Breast epithelium (tissue), 4 donors: ENCODE measurements at regions not wholly inside any gene's neighbourhood (a gene's known extent, or its start where the extent isn't known, plus 50 kb on each side); places are given as distances from the start of the nearest gene placed in this dataset.
"Not testable (repeated sequence)": the region's sequence is repeated elsewhere in the genome, so short reads cannot be mapped to it uniquely, and the experiment has no call there.

ENCODE experiments used
- DNase-seq, 2 donors: peaks; one replicate each; pipeline ENCODE4 v3.0.0-alpha.2; 2019; ENCODE audit warnings: low spot score in 2 of 2
- H3K27ac ChIP-seq, 2 donors: fragments of 200-600 bp; sonication (generic) in 1 of 2; one replicate each; pipeline ENCODE4 v1.5.1; 2016 to 2019; ENCODE audit warnings: mild to moderate bottlenecking in 1 of 2
- H3K27me3 ChIP-seq, 2 donors: fragments of 200-600 bp; sonication (generic) in 1 of 2; one replicate each; pipeline versions ENCODE4 v1.5.1 to v1.6.0; 2017 to 2019; ENCODE audit warnings: control low read depth in 1 of 2, mild to moderate bottlenecking in 1 of 2
- H3K36me3 ChIP-seq: fragments of 200-600 bp; one replicate; pipeline ENCODE4 v1.5.1; 2019
- H3K4me1 ChIP-seq, 2 donors: fragments of 200-600 bp; sonication (generic); one replicate each; pipeline ENCODE4 v1.5.1; 2016 to 2019; ENCODE audit warnings: control low read depth in 1 of 2
- H3K4me3 ChIP-seq, 3 donors: fragments of 200-600 bp; sonication (generic); 1 replicate in 2 of 3; 2 replicates in 1 of 3; pipeline ENCODE4 v1.5.1; 2016 to 2019; ENCODE audit warnings: mild to moderate bottlenecking in 3 of 3, moderate library complexity in 2 of 3
- H3K9me3 ChIP-seq, 2 donors: fragments of 200-600 bp; sonication (generic) in 1 of 2; one replicate each; pipeline ENCODE4 v1.5.1; 2016 to 2019; ENCODE audit warnings: control low read depth in 1 of 2
- CTCF ChIP-seq, 3 donors: fragments of 450-650 bp; IDR thresholded peaks; one replicate each; pipeline ENCODE4 v1.5.1; 2016 to 2017; ENCODE audit warnings: antibody characterized with exemption in 3 of 3, mild to moderate bottlenecking in 3 of 3, moderate library complexity in 3 of 3
- POLR2A ChIP-seq: fragments of 450-650 bp; IDR thresholded peaks from one replicate; pipeline ENCODE4 v1.6.1; 2016; ENCODE audit warnings: antibody characterized with exemption, mild to moderate bottlenecking, moderate library complexity
- POLR2AphosphoS5 ChIP-seq, 3 donors: sonication (generic); formaldehyde crosslinking; IDR thresholded peaks; one replicate each; pipeline ENCODE4 v1.6.1; 2017; ENCODE audit warnings: antibody characterized with exemption in 3 of 3
- intact Hi-C: fragments of 100-400 bp; cut with DNase I; formaldehyde crosslinking; loops from one replicate; pipeline ENCODE4 v1.15.1; 2023; ENCODE audit warnings: low total_unique reads

GRCh38 chr14:55850825-55851241 lies 267.4 kb upstream of the PELI2 start:
- no peak overlapping the region for H3K27ac ChIP-seq
- no peak for DNase-seq
- no peaks in the 10 kb centered on the region for H3K4me1 ChIP-seq
- no peak overlapping the region for H3K4me3 ChIP-seq
- no peaks in the 10 kb centered on the region for H3K36me3 ChIP-seq
- H3K27me3 ChIP-seq, result no peaks in the 10 kb centered on the region
- intact Hi-C loops, result no loop called here
- no peak for TF ChIP-seq POLR2A
- TF ChIP-seq POLR2AphosphoS5 (IDR thresholded peaks at IDR 0.05), result no peak
- TF ChIP-seq CTCF (IDR thresholded peaks at IDR 0.05), result no peak
- no peaks in the 10 kb centered on the region for H3K9me3 ChIP-seq

- Histone ChIP-seq H3K9me3 (no peaks in the 10 kb centered on the region), H3K4me3 (no peak overlapping the region), H3K4me1 (no peaks in the 10 kb centered on the region), H3K36me3 (no peaks in the 10 kb centered on the region), H3K27ac (no peak overlapping the region), H3K27me3 (no peaks in the 10 kb centered on the region)
- intact Hi-C loops, result no loop called here
- TF ChIP-seq CTCF (IDR thresholded peaks at IDR 0.05) (no peak), POLR2AphosphoS5 (IDR thresholded peaks at IDR 0.05) (no peak), POLR2A (no peak)
- no peak for DNase-seq
These were observed 266.9 kb upstream of the PELI2 start for GRCh38 chr14:55851301-55851700.

- no peak for TF ChIP-seq POLR2AphosphoS5 (IDR thresholded peaks at IDR 0.05)
- H3K9me3 ChIP-seq, result no peaks in the 10 kb centered on the region
- no peaks in the 10 kb centered on the region for H3K36me3 ChIP-seq
- intact Hi-C loops, result no loop called here
- DNase-seq, result no peak
- H3K4me3 ChIP-seq, result no peak overlapping the region
- no peak overlapping the region for H3K27ac ChIP-seq
- no peaks in the 10 kb centered on the region for H3K4me1 ChIP-seq
- H3K27me3 ChIP-seq, result no peaks in the 10 kb centered on the region
These were observed 266.2 kb upstream of the PELI2 start for GRCh38 chr14:55851961-55852360.

GRCh38 chr14:55855751-55856150 lies 262.5 kb upstream of the PELI2 start:
- Histone ChIP-seq H3K27me3 (no peaks in the 10 kb centered on the region), H3K4me1 (no peaks in the 10 kb centered on the region), H3K9me3 (peaks cover 0 to 8% of the 10 kb centered on the region in 2 donors), H3K4me3 (no peak overlapping the region), H3K36me3 (no peaks in the 10 kb centered on the region), H3K27ac (no peak overlapping the region)
- TF ChIP-seq POLR2AphosphoS5 (IDR thresholded peaks at IDR 0.05), result no peak
- TF ChIP-seq CTCF (IDR thresholded peaks at IDR 0.05), result no peak
- no peak for TF ChIP-seq POLR2A
- no peak for DNase-seq
- intact Hi-C loops, result no loop called here

GRCh38 chr14:55858604-55859003 lies 259.6 kb upstream of the PELI2 start:
- peaks cover 0 to 11% of the 10 kb centered on the region in 2 donors for H3K9me3 ChIP-seq
- no peak overlapping the region for H3K4me3 ChIP-seq
- H3K27me3 ChIP-seq, result no peaks in the 10 kb centered on the region
- no peaks in the 10 kb centered on the region for H3K4me1 ChIP-seq
- DNase-seq, result no peak
- H3K36me3 ChIP-seq, result no peaks in the 10 kb centered on the region
- H3K27ac ChIP-seq, result no peak overlapping the region
- intact Hi-C loops, result no loop called here
- TF ChIP-seq CTCF (IDR thresholded peaks at IDR 0.05) (no peak), POLR2AphosphoS5 (IDR thresholded peaks at IDR 0.05) (no peak), POLR2A (no peak)

GRCh38 chr14:55861561-55861960 lies 256.6 kb upstream of the PELI2 start:
- DNase-seq, H3K36me3 ChIP-seq, intact Hi-C loops, H3K27me3 ChIP-seq, H3K4me3 ChIP-seq, H3K27ac ChIP-seq, H3K4me1 ChIP-seq: not testable (repeated sequence)
- peaks cover 8 to 24% of the 10 kb centered on the region in 2 donors for H3K9me3 ChIP-seq
